ENCODE measurements at regions not wholly inside any gene's neighbourhood (a gene's known extent, or its start where the extent isn't known, plus 50 kb on each side); places are given as distances from the start of the nearest gene placed in this dataset.
A peak's percentile ranks its signal among the peaks of the same experiment; 100 is the strongest.

GRCh38 chr1:209045331-209046057 is 538.0 kb upstream of the CAMK1G start:
- DNase-seq, result no peak

- DNase-seq, result no peak
Observed at GRCh38 chr1:209046058-209046417, 537.5 kb upstream of the CAMK1G start.

- no peak for DNase-seq
Observed at GRCh38 chr1:209046935-209047334, 536.6 kb upstream of the CAMK1G start.

- DNase-seq, result peak; percentile 19
Observed at GRCh38 chr1:209048941-209049669, 534.4 kb upstream of the CAMK1G start.

- no peak for DNase-seq
Observed at GRCh38 chr1:209051570-209051969, 531.9 kb upstream of the CAMK1G start.

GRCh38 chr1:209053587-209053986 is 529.9 kb upstream of the CAMK1G start:
- DNase-seq, result no peak

- DNase-seq, result no peak
Observed at GRCh38 chr1:209057083-209057482, 526.4 kb upstream of the CAMK1G start.

GRCh38 chr1:209057901-209058300 is 525.6 kb upstream of the CAMK1G start:
- no peak for DNase-seq

GRCh38 chr1:209059376-209059775 is 524.1 kb upstream of the CAMK1G start:
- no peak for DNase-seq

- no peak for DNase-seq
Observed at GRCh38 chr1:209059981-209060380, 523.5 kb upstream of the CAMK1G start.

- no peak for DNase-seq
Observed at GRCh38 chr1:209062081-209062620, 521.4 kb upstream of the CAMK1G start.

- DNase-seq, result no peak
Observed at GRCh38 chr1:209062863-209063262, 520.7 kb upstream of the CAMK1G start.

GRCh38 chr1:209063767-209064659 is 519.5 kb upstream of the CAMK1G start:
- no peak for DNase-seq

GRCh38 chr1:209064850-209065706 is 518.4 kb upstream of the CAMK1G start:
- DNase-seq, result no peak

GRCh38 chr1:209072481-209072880 is 511.0 kb upstream of the CAMK1G start:
- no peak for DNase-seq

GRCh38 chr1:209073879-209074278 is 509.6 kb upstream of the CAMK1G start:
- no peak for DNase-seq

GRCh38 chr1:209074575-209075250 is 508.8 kb upstream of the CAMK1G start:
- DNase-seq, result no peak

- DNase-seq, result no peak
Observed at GRCh38 chr1:209076688-209077087, 506.8 kb upstream of the CAMK1G start.

- DNase-seq, result peak; percentile 58
Observed at GRCh38 chr1:209080170-209080781, 503.2 kb upstream of the CAMK1G start.

- no peak for DNase-seq
Observed at GRCh38 chr1:209086486-209087192, 496.9 kb upstream of the CAMK1G start.

Data from T1000 (cell line).